ENCODE measurements at regions not wholly inside any gene's neighbourhood (a gene's known extent, or its start where the extent isn't known, plus 50 kb on each side); places are given as distances from the start of the nearest gene placed in this dataset.
"Not testable (repeated sequence)": the region's sequence is repeated elsewhere in the genome, so short reads cannot be mapped to it uniquely, and the experiment has no call there.

- DNase-seq, result not testable (repeated sequence)
These were observed 395.3 kb upstream of the ZNF337 start for GRCh38 chr20:26091921-26092320.

DNA sequence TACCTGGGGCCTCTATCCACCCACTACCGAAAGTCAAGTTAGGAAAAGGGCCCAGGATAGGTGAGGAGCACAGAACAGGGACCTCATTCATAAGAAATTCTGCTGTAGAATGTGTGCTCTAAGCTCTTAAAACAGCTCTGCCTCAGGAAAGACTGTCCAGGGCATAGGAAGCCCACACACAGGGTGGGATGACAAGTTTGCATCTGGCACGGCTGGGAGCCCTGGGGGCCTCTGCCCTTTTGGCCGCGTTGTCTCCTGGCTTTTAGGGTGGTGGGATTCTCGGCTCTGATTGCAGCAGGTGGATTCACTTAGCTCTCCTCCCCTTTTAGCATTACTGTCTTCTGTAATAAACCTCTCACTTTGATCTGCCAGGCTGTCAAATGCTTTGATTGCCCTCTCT lies 389.5 kb upstream of the ZNF337 start:
- DNase-seq, result not testable (repeated sequence)

- DNase-seq, result not testable (repeated sequence)
These were observed 377.3 kb upstream of the ZNF337 start for GRCh38 chr20:26073972-26074371.

DNA sequence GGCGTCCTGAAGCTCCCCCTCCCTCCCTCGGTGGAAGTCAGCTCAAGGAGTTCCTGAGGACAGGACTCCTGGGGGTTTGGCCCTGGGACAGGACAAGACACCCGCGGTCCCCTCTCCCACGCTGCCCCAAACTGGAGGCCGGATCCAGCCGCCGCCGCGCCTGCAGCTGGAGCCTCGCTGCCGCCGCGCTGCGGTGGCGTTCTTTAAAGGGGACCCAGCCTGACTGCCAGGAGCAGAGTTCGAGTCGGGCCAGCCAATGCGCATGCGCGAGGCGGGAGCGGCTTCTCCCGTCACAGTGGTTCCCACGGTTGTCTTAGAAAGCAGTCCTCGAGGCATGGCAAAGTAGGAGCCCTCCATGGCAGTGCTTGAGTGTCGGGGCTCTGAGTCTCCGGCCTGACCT lies 362.7 kb upstream of the ZNF337 start:
- DNase-seq, result not testable (repeated sequence)

DNA sequence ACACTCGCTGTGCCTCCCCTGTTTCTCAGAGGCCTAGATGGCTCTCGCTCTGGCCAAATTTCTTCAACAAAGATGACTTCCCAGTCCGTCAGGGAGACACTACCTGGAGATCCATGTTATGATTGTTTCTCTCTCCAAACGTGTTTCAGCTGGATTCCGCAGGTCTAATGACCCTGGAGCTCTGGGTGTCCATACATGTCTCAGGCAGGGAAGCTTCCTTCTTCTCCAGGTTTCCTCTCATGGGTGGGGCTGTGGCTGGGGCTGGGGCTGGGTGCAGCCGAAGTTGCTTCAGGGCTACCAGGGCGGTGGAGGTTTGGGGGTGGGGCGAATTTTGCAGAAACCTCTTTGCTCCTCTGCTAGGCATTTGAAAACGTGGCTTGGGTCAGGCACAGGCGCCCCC lies 361.8 kb upstream of the ZNF337 start:
- not testable (repeated sequence) for DNase-seq

DNA sequence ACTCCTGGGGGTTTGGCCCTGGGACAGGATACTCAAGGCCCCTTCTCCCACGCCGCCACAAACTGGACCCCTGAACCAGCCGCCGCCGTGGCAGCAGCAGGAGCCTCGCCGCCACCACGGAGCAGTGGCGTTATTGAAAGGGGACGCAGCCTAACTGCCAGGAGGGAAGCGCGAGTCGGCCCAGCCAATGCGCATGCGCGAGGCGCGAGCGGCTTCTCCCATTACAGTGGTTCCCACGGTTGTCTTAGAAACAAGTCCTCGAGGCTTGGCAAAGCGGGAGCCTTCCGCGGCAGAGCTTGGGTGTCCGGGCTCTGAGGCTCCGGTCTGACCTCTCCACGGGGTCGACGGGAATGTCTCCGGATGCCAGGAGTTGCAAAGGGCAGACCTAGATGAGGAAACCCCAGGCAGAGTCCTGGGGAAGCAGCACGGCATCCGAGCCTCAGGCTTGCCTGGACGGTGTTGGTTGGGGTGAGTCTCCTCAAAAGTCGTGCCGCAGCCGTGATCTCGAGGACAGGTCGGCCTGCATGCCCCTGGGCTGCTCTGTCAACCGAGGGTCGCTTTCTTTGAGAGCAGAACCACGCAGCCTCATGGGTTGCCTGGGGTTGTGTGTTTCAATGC lies 360.6 kb upstream of the ZNF337 start:
- DNase-seq, result not testable (repeated sequence)

- not testable (repeated sequence) for DNase-seq
These were observed 329.1 kb upstream of the ZNF337 start for GRCh38 chr20:26025792-26026191.

DNA sequence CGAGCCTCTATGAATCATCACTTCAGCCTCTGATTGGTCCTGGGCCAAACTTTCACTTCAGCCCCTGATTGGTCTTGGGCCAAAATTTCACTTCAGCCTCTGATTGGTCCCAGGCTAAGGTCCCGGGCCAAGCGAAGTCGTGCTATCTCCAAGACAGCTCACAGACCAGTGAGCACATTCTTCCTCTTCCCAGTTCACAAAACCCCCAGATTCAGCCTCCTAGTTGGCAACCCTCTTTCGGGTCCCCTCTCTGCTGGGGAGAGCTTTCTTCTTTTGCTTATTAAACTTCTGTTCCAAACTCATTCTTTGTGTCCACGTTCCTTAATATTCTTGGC lies 314.3 kb upstream of the ZNF337 start:
- DNase-seq, result not testable (repeated sequence)

DNA sequence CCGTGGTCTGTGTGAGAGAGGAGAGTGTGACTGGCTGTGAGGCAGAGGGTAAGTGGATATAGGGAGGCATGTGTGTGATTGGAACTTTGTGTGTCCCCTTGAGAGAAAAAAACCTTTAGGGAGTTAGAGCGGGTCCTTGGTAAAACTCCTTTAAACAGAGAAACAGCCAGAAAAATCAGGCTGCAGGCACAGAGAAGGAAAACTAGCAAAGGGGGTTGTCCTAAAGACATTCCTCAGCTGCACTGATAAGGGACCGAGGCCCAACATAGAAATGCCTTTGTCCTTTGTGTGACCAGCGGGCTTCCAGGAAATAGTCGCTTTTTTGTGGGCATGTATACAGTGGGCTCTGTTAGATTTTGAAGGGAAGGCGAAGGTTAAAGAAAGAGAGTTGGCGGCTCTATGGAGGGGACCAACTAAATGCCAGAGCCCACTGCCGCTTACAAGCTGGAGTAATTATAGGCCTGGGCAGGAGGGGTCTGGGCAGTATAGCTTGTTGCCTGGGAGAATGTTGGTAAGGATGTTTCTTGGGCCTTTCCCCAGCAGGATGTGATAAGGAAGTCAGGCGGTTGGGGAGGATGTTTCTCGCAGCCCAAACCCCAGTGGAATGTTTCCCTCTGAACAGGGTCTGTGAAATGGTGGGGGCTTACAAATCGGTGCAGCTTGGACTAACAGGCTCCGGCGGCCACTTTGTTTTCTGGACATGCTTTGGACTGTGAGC lies 313.7 kb upstream of the ZNF337 start:
- peak; percentile 43 for DNase-seq

DNA sequence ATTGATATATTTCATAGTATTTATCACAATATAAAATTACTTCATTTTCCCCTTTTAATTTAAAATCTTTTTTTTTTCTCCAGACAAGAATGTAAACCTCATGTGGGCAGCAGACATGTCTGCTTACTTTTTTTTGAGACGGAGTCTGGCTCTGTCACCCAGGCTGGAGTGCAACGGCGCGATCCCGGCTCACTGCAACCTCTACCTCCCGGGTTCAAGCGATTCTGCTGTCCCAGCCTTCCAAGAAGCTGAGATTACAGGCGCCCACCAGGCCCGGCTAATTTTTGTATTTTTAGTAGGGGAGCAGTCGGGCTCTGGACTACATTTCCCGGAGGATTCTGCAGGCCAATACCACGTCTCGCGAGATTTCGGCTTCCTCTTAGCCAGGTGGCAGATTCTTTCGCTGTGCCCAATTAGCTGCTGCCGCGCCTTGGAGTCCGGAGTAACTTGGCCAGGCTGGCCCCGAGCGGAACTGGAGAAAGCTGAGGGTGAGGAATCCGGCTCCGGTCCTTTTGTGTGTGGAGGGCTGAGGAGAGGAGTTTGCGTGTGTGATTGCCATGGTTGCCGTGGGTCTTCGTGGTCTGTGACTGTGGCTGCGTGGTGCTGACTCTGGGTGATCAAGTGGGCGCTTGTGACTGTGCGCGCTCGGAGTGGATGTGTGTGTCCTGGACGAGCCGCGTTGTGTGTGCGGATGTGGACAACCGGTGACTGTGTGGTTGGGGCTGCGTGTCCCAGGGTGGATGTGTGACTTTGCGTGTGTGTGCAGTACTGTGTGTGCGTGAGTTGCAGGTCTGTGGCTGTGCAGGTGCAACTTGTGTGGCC lies 313.0 kb upstream of the ZNF337 start:
- peak; percentile 76 for DNase-seq

DNA sequence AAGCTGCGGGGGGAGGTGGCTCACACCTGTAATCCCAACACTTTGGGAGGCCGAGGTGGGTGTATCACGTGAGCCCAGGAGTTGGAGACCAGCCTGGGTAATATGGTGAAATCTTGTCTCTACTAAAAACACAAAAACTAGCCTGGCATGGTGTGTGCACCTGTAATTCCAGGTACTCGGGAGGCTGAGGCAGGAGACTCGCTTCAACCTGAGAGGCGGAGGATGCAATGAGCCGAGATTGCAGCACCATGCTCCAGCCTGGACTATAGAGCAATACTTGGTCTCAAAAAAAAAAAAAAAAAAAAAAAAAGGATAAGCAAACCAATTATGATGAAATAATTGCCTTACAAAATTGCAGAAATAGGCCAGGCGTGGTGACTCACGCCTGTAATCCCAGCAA lies 311.4 kb upstream of the ZNF337 start:
- not testable (repeated sequence) for DNase-seq

DNA sequence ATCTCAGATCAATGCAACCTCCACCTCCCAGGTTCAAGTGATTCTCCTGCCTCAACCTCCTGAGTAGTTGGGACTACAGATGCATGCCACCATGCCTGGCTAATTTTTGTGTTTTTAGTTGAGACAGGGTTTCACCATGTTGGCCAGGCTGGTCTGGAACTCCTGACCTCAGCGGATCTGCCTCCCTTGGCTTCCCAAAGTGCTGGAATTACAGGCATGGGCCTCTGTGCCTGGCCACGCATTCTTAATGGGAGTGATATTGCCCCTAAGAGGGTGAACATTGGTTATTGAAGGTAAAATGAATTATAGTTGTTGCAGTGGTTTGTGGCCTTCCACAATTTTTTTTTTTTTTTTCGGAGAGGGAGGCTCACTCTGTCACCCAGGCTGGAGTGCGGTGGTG lies 309.5 kb upstream of the ZNF337 start:
- not testable (repeated sequence) for DNase-seq

- DNase-seq, result not testable (repeated sequence)
These were observed 307.3 kb upstream of the ZNF337 start for GRCh38 chr20:26003959-26004358.

GRCh38 chr20:25997367-25998038 lies 300.9 kb upstream of the ZNF337 start:
- not testable (repeated sequence) for DNase-seq

GRCh38 chr20:25992146-25992545 lies 295.5 kb upstream of the ZNF337 start:
- no peak for DNase-seq

DNA sequence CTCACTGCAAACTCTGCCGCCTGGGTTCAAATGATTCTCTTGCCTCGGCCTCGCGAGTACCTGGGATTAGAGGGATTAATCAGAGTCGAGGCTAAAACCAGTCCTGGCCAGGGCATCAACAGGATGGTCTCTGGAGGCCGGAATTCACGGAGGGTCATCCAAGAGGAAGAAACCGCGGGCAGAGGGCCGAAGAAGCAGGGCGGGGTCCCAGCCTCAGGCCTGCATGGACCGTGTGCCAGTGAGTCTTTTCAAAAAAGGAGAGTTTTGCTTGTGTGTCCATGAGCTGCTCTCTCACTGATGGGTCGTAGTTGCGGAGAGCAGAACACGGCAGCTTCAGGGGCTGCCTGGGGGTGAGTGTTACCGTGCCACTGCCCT lies 295.1 kb upstream of the ZNF337 start:
- DNase-seq, result no peak

DNA sequence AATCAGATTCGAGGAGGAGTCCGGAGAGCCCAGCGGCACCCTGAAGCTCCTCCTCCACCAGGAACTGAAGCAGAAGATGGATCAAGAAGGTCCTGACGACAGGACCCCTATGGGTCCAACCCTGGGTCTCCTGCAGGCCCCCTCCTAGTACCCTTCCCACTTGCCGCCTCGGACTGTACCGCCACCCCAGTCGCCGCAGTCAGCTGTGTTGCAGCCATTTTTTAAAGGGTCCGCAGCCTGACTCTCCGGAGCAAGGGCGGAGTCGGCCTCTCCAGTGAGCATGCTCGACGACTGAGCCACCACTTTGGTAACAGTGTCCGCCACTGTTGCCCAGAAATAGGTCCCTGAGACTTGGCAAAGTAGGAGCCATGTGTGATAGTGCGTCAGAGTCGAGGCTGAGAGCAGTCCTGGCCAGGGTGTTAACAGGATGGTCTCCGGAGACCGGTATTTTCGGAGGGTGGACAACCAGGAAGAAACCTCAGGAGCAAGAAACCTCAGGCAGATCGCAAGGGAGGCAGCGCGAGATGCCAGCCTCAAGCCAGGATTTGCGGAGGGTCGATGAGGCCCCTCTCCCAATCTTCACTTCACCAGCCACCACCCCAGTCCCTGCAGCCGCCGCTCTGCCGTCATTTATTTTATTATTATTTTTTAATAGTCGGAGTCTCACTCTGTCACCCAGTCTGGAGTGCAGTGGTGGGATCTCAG lies 294.6 kb upstream of the ZNF337 start:
- no peak for DNase-seq

DNA sequence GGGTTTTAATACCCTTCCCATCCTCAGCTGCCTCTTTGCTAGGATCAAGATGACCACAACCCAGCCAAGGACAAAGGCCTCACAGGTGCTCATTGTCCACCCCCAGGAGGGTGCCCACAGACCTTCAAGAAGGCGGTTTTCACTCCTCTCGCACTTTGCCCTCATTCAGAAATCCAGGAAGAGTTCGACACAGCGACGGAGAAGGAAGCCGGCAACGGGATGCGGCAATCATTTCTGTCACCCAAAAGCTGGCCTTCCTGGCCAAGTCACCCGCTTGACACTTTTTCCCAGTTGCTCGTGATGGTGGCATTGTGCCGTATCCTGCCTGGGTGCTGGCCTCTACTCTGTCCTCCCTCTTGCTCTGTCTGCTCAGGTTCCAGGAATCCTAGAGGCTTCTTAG lies 293.0 kb upstream of the ZNF337 start:
- DNase-seq, result not testable (repeated sequence)

- no peak for DNase-seq
These were observed 292.5 kb upstream of the ZNF337 start for GRCh38 chr20:25989196-25989595.

- not testable (repeated sequence) for DNase-seq
These were observed 291.4 kb upstream of the ZNF337 start for GRCh38 chr20:25987928-25988560.

GRCh38 chr20:25987073-25987927 lies 290.6 kb upstream of the ZNF337 start:
- DNase-seq, result no peak

Measured in NCI-H2227 treated with DMSO at 0.1 percent for 48 hours (cell line).